ENCODE measurements at regions not wholly inside any gene's neighbourhood (a gene's known extent, or its start where the extent isn't known, plus 50 kb on each side); places are given as distances from the start of the nearest gene placed in this dataset.

DNA sequence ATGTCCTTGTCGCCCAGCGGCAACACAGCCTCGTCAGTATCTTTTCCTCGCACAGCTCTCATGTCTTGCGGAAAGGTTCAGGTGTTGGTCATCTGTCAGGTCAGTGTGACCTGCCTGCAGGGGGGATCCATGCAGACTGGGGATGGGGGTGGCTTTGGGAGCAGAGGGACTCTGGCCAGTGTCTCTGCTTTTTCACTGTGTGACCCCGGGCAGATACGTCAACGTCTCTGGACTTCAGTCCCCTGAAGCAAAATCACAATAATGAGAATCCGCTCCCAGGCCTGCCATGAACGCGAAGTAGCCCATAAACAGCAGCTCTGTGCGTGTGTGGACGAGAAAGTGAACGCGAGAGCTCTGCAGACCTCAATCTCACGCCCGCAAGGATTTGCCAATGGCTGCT, 75.7 kb upstream of the FCN1 start:
- no TSS peak for BruUV-seq (replicated peaks)
- intact Hi-C loops (cut with micrococcal nuclease) (no loop called here), in situ Hi-C loops (cut with MboI) (no loop called here)
- Histone ChIP-seq H3K9ac (ENCODE audit: insufficient read depth in 1 of 2, low read depth in 2 of 2, low read length in 2 of 2) (no peak overlapping the region), H3K4me2 (ENCODE audit: insufficient read depth, low read length) (no peak overlapping the region), H2AFZ (ENCODE audit: low read depth, low read length) (no peak overlapping the region), H3K27ac (ENCODE audit: extremely low read depth, low read depth, low read length) (no peak overlapping the region), H3K4me3 (no peak overlapping the region), H3K9me1 (ENCODE audit: control insufficient read depth, insufficient read depth, low read length) (no peaks in the 10 kb centered on the region), H3K4me1 (replicated peaks in 1 of 2; ENCODE audit: control insufficient read depth in 2 of 2, insufficient read depth in 2 of 2, low read length in 2 of 2) (no peaks in the 10 kb centered on the region), H3K79me2 (ENCODE audit: control insufficient read depth, insufficient read depth, low read length) (no peaks in the 10 kb centered on the region), H3K27me3 (ENCODE audit: control insufficient read depth in 2 of 2, insufficient read depth in 2 of 2, low read length in 2 of 2) (peaks cover 0 to 38% of the 10 kb centered on the region in 2 experiments; a peak in 2 of 5 replicates), H4K20me1 (replicated peaks; ENCODE audit: control insufficient read depth, insufficient read depth, low read length) (no peaks in the 10 kb centered on the region), H3K9me3 (replicated peaks; ENCODE audit: control insufficient read depth, insufficient read depth, low read depth, low read length) (no peaks in the 10 kb centered on the region), H3K36me3 (ENCODE audit: control insufficient read depth, insufficient read depth, low read length) (no peaks in the 10 kb centered on the region)
- no peak for TF ChIP-seq CBFB (CRISPR knock-in tag; IDR thresholded peaks at IDR 0.05)
- no peak for TF ChIP-seq GMEB1 (CRISPR knock-in tag; IDR thresholded peaks at IDR 0.05)
- no peak for TF ChIP-seq FOXP4 (CRISPR knock-in tag; IDR thresholded peaks at IDR 0.05; ENCODE audit: borderline replicate concordance)
- no peak for TF ChIP-seq SPI1 (IDR thresholded peaks at IDR 0.05; ENCODE audit: borderline replicate concordance, low read depth, low read length)
- TF ChIP-seq, protein P1, sequence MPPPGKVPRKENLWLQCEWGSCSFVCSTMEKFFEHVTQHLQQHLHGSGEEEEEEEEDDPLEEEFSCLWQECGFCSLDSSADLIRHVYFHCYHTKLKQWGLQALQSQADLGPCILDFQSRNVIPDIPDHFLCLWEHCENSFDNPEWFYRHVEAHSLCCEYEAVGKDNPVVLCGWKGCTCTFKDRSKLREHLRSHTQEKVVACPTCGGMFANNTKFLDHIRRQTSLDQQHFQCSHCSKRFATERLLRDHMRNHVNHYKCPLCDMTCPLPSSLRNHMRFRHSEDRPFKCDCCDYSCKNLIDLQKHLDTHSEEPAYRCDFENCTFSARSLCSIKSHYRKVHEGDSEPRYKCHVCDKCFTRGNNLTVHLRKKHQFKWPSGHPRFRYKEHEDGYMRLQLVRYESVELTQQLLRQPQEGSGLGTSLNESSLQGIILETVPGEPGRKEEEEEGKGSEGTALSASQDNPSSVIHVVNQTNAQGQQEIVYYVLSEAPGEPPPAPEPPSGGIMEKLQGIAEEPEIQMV (tag; conservative IDR thresholded peaks at IDR 0.05; ENCODE audit: low read depth): no peak
- TF ChIP-seq ZBTB17 (CRISPR knock-in tag; IDR thresholded peaks at IDR 0.05): no peak
- no peak for TF ChIP-seq SRF (CRISPR knock-in tag; IDR thresholded peaks at IDR 0.05)
- TF ChIP-seq TCF15 (CRISPR knock-in tag; IDR thresholded peaks at IDR 0.05): no peak
- TF ChIP-seq RBM34 (IDR thresholded peaks at IDR 0.05; ENCODE audit: borderline replicate concordance, insufficient read depth, low read length): no peak
- POLR2A ChIA-PET: interaction anchor here (0.5 kb wide), 1 partner anchor 395 kb away, joined by 3 read pairs; no protein-coding TSS in a partner anchor
- ATAC-seq (no peak), FAIRE-seq (no peak), DNase-seq (ENCODE audit: extremely low read depth in 1 of 4, low spot score in 3 of 4) (no peak)
- CTCF ChIA-PET (ENCODE audit: low intra/inter-chr PET ratio): no interaction called here
- WGBS (ENCODE audit: insufficient coverage, low coverage, missing lambda C conversion rate): under 1% methylated on average over 17 of the region's 17 CpGs
